Endothelial cell of umbilical vein (primary cell): ENCODE measurements at regions not wholly inside any gene's neighbourhood (a gene's known extent, or its start where the extent isn't known, plus 50 kb on each side); places are given as distances from the start of the nearest gene placed in this dataset.
"Not testable (repeated sequence)": the region's sequence is repeated elsewhere in the genome, so short reads cannot be mapped to it uniquely, and the experiment has no call there.

ENCODE experiments used
- BruUV-seq: library from RNA; stranded (reverse); fragments of 400-500 nt; replicated peaks from 2 replicates; lab custom pipeline; 2021; lab: Mats Ljungman, UMichigan
- CTCF ChIA-PET: fragments of 300-600, 350-600 bp; sonication (Branson Sonifier 250); formaldehyde crosslinking; loops from one replicate; lab custom pipeline; 2021; ENCODE audit warnings: antibody characterized with exemption, inconsistent platforms; lab: Charles Lee
- POLR2A ChIA-PET: fragments of 300-600, 350-600 bp; sonication (Branson Sonifier 250); formaldehyde crosslinking; loops from one replicate; lab custom pipeline; 2021; ENCODE audit warnings: antibody characterized with exemption, inconsistent platforms; lab: Charles Lee
- DNase-seq: peaks from one replicate; pipeline ENCODE4 v3.0.0-alpha.2; 2011; ENCODE audit warnings: low read depth, low spot score
- FAIRE-seq: peaks from 2 replicates; lab custom pipeline; 2011; peaks lifted over from hg19 to GRCh38; lab: Jason Lieb, UNC
- H2AFZ ChIP-seq: 2 replicates; pipeline ENCODE4 v1.6.0; 2012; ENCODE audit warnings: low read depth, low read length, control low read depth, inconsistent platforms
- H3K27ac ChIP-seq: 2 replicates; pipeline ENCODE4 v1.5.1; 2011; ENCODE audit warnings: low read depth, mild to moderate bottlenecking, control low read depth, low read length, moderate library complexity; ENCODE audit not compliant: insufficient read depth
- H3K27me3 ChIP-seq, 2 experiments: 2 replicates each; pipeline versions ENCODE4 v1.6.0 to v1.6.1; 2011; ENCODE audit warnings: low read length in 2 of 2, mixed read lengths in 1 of 2; ENCODE audit not compliant: control insufficient read depth in 2 of 2, insufficient read depth in 2 of 2
- H3K36me3 ChIP-seq, 2 experiments: 2 replicates in 1 of 2; 3 replicates in 1 of 2; pipeline ENCODE4 v1.5.1; 2011; ENCODE audit warnings: low read length in 2 of 2, mild to moderate bottlenecking in 1 of 2, moderate library complexity in 1 of 2; ENCODE audit not compliant: control insufficient read depth in 2 of 2, insufficient read depth in 2 of 2; ENCODE audit errors: extremely low read depth in 1 of 2
- H3K4me1 ChIP-seq: 3 replicates; pipeline ENCODE4 v1.5.1; 2011; ENCODE audit warnings: mild to moderate bottlenecking, low read length; ENCODE audit not compliant: control insufficient read depth, insufficient read depth; ENCODE audit errors: extremely low read depth
- H3K4me2 ChIP-seq: 2 replicates; pipeline ENCODE4 v1.6.1; 2011; ENCODE audit warnings: low read length, control low read depth, mixed read lengths; ENCODE audit not compliant: insufficient read depth
- H3K4me3 ChIP-seq, 3 experiments: fragments of 200-600 bp in 1 of 3; sonication (generic), shearing (Covaris generic) in 1 of 3; replicated peaks in 1 of 3; 2 replicates each; pipeline ENCODE4 v1.5.1; 2011 to 2016; ENCODE audit warnings: control low read depth in 3 of 3, low read length in 3 of 3, mild to moderate bottlenecking in 2 of 3, inconsistent platforms in 1 of 3, low read depth in 1 of 3, moderate library complexity in 1 of 3; ENCODE audit not compliant: insufficient read depth in 1 of 3
- H3K79me2 ChIP-seq: 2 replicates; pipeline ENCODE4 v1.6.0; 2012; ENCODE audit warnings: low read length, inconsistent platforms; ENCODE audit not compliant: control insufficient read depth, insufficient read depth
- H3K9ac ChIP-seq: replicated peaks from 2 replicates; pipeline ENCODE3; 2011; ENCODE audit warnings: low read length, control low read depth; ENCODE audit not compliant: insufficient read depth; ENCODE audit errors: extremely low read depth
- H3K9me1 ChIP-seq: replicated peaks from 3 replicates; pipeline ENCODE4 v1.6.0; 2011; ENCODE audit warnings: mild to moderate bottlenecking, low read length; ENCODE audit not compliant: control insufficient read depth, insufficient read depth; ENCODE audit errors: extremely low read depth
- H3K9me3 ChIP-seq: replicated peaks from 2 replicates; pipeline ENCODE4 v1.5.1; 2012; ENCODE audit warnings: low read length, inconsistent platforms; ENCODE audit not compliant: control insufficient read depth, insufficient read depth
- H4K20me1 ChIP-seq: replicated peaks from 2 replicates; pipeline ENCODE3; 2011; ENCODE audit warnings: mild to moderate bottlenecking, low read length; ENCODE audit not compliant: control insufficient read depth, insufficient read depth; ENCODE audit errors: extremely low read depth
- EZH2 ChIP-seq: IDR thresholded peaks from 2 replicates; pipeline ENCODE4 v1.6.1; 2012; ENCODE audit warnings: borderline replicate concordance, low read depth, mild to moderate bottlenecking, moderate library complexity, low read length, inconsistent platforms; ENCODE audit not compliant: severe bottlenecking
- FOS ChIP-seq: IDR thresholded peaks from 2 replicates; pipeline ENCODE4 v1.6.1; 2011; ENCODE audit warnings: mild to moderate bottlenecking, low read length, moderate library complexity, borderline replicate concordance; ENCODE audit not compliant: insufficient read depth
- GATA2 ChIP-seq: IDR thresholded peaks from 2 replicates; pipeline ENCODE4 v1.7.0; 2011; ENCODE audit warnings: low read depth, mild to moderate bottlenecking, moderate library complexity, mixed read lengths, low read length; ENCODE audit not compliant: insufficient read length, insufficient read depth
- JUN ChIP-seq: IDR thresholded peaks from 2 replicates; pipeline ENCODE4 v1.6.1; 2011; ENCODE audit warnings: borderline replicate concordance, low read depth; ENCODE audit not compliant: insufficient read length, insufficient read depth
- MYC ChIP-seq: IDR thresholded peaks from one replicate; pipeline ENCODE4 v1.6.1; 2011; ENCODE audit warnings: mild to moderate bottlenecking, low read depth, low read length
- POLR2AphosphoS5 ChIP-seq: IDR thresholded peaks from 2 replicates; pipeline ENCODE4 v1.6.1; 2012; ENCODE audit warnings: low read depth, mild to moderate bottlenecking, control low read depth, low read length, moderate library complexity; ENCODE audit not compliant: insufficient read depth
- dilution Hi-C: fragments of 300-500 bp; cut with MboI; formaldehyde crosslinking; loops from one replicate; pipeline ENCODE4 v1.15.0; 2019; ENCODE audit warnings: low sequenced_read_pairs; ENCODE audit not compliant: extremely low pct_ligation_motif_present
- intact Hi-C: fragments of 100-400 bp; cut with micrococcal nuclease; formaldehyde crosslinking; loops from one replicate; pipeline ENCODE4 v1.10.0; 2022
- TF ChIP-seq, protein P1 (sequence below): IDR thresholded peaks from 2 replicates; pipeline ENCODE4 v1.6.1; 2011; ENCODE audit not compliant: insufficient read depth, insufficient read length

DNA sequence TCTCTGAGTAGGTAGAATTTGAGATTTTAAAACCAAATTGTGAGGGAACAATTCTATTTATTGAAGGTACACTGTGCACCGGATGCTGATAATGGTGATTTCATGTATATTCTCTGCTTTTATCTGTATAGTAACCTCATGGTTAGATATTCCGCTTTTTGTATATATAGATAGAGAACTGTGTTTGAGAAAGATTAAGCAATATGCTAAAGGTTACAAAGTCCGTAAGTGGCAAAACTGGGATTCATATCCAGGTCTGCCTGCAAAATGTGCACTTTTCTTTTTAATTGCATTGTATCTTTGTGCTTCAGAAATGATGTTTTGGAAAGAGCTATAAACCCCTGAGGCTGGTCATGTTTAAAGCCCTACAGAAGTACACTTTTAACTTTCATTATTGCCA is 635.4 kb upstream of the NECTIN3 start:
- intact Hi-C loops: no loop called here
- Histone ChIP-seq H3K9ac (no peak overlapping the region), H3K4me1 (no peaks in the 10 kb centered on the region), H3K27me3 (no peaks in the 10 kb centered on the region), H4K20me1 (no peaks in the 10 kb centered on the region), H3K4me3 (no peak overlapping the region), H3K9me3 (no peaks in the 10 kb centered on the region), H3K4me2 (no peak overlapping the region), H3K27ac (no peak overlapping the region), H2AFZ (no peak overlapping the region), H3K36me3 (no peaks in the 10 kb centered on the region), H3K79me2 (no peaks in the 10 kb centered on the region), H3K9me1 (no peaks in the 10 kb centered on the region)
- DNase-seq: no peak
- ChIA-PET CTCF (interaction anchor here (0.9 to 1.8 kb wide), 2 partner anchors 10 to 55 kb away, joined by 3 to 4 read pairs; no protein-coding TSS in a partner anchor), POLR2A (no interaction called here)
- FAIRE-seq: no peak
- dilution Hi-C loops: no loop called here
- no TSS peak for BruUV-seq
- TF ChIP-seq, protein P1, sequence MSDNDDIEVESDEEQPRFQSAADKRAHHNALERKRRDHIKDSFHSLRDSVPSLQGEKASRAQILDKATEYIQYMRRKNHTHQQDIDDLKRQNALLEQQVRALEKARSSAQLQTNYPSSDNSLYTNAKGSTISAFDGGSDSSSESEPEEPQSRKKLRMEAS: no peak
- no peak for TF ChIP-seq GATA2
- no peak for TF ChIP-seq FOS
- TF ChIP-seq JUN: no peak
- TF ChIP-seq EZH2: no peak
- no peak for TF ChIP-seq MYC
- TF ChIP-seq POLR2AphosphoS5: no peak

DNA sequence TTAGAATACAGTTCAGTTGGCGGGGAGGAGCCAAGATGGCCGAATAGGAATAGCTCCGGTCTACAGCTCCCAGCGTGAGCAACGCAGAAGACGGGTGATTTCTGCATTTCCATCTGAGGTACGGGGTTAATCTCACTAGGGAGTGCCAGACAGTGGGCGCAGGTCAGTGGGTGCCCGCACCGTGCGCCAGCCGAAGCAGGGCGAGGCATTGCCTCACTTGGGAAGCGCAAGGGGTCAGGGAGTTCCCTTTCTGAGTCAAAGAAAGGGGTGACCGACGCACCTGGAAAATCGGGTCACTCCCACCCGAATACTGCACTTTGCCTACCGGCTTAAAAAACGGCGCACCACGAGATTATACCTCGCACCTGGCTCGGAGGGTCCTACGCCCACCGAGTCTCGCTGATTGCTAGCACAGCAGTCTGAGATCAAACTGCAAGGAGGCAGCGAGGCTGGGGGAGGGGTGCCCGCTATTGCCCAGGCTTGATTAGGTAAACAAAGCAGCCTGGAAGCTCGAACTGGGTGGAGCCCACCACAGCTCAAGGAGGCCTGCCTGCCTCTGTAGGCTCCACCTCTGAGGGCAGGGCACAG is 631.5 kb upstream of the NECTIN3 start:
- H3K4me1 ChIP-seq, H3K9me1 ChIP-seq, H3K27ac ChIP-seq, H3K4me2 ChIP-seq, BruUV-seq, H3K9me3 ChIP-seq, FAIRE-seq, H3K79me2 ChIP-seq, intact Hi-C loops, H3K9ac ChIP-seq, DNase-seq, CTCF ChIA-PET, H4K20me1 ChIP-seq, POLR2A ChIA-PET, H2AFZ ChIP-seq, dilution Hi-C loops, H3K27me3 ChIP-seq, H3K36me3 ChIP-seq, H3K4me3 ChIP-seq: not testable (repeated sequence)
